Erythroblast (primary cell): ENCODE measurements at regions not wholly inside any gene's neighbourhood (a gene's known extent, or its start where the extent isn't known, plus 50 kb on each side); places are given as distances from the start of the nearest gene placed in this dataset.

Source experiments
- GATA1 ChIP-seq: IDR thresholded peaks from 2 replicates; pipeline ENCODE4 v1.6.1; 2011; ENCODE audit warnings: low read depth, mild to moderate bottlenecking, control low read depth, low read length, moderate library complexity
- POLR2A ChIP-seq: IDR thresholded peaks from 2 replicates; pipeline ENCODE4 v1.6.1; 2011; ENCODE audit warnings: mild to moderate bottlenecking, low read length

- TF ChIP-seq POLR2A (no peak), GATA1 (no peak)
Observed at GRCh38 chr7:94338921-94339371, 55.7 kb upstream of the COL1A2 start.
